NCI-H2107 treated with DMSO at 0.1 percent for 48 hours (cell line): ENCODE measurements at regions not wholly inside any gene's neighbourhood (a gene's known extent, or its start where the extent isn't known, plus 50 kb on each side); places are given as distances from the start of the nearest gene placed in this dataset.

Experiments
- DNase-seq: peaks from one replicate; lab custom pipeline; 2025; ENCODE audit not compliant: unreplicated experiment; lab: John Stamatoyannopoulos, UW

GRCh38 chr13:68064001-68064770 lies 834.0 kb upstream of the PCDH9 start:
- DNase-seq, result no peak

- DNase-seq, result no peak
Measured at GRCh38 chr13:68063181-68063580, 833.0 kb upstream of the PCDH9 start.

GRCh38 chr13:68057836-68058235 lies 827.7 kb upstream of the PCDH9 start:
- DNase-seq, result no peak

- no peak for DNase-seq
Measured at GRCh38 chr13:68056816-68057710, 826.9 kb upstream of the PCDH9 start.

GRCh38 chr13:68051910-68052309 lies 821.8 kb upstream of the PCDH9 start:
- no peak for DNase-seq

- no peak for DNase-seq
Measured at GRCh38 chr13:68050761-68051160, 820.6 kb upstream of the PCDH9 start.

GRCh38 chr13:68048802-68049359 lies 818.7 kb upstream of the PCDH9 start:
- no peak for DNase-seq

- no peak for DNase-seq
Measured at GRCh38 chr13:68047889-68048288, 817.8 kb upstream of the PCDH9 start.

GRCh38 chr13:68046903-68047302 lies 816.8 kb upstream of the PCDH9 start:
- no peak for DNase-seq

GRCh38 chr13:68030152-68030809 lies 800.1 kb upstream of the PCDH9 start:
- DNase-seq, result no peak

GRCh38 chr13:68028701-68029100 lies 798.6 kb upstream of the PCDH9 start:
- DNase-seq, result no peak

- DNase-seq, result no peak
Measured at GRCh38 chr13:68027306-68027705, 797.2 kb upstream of the PCDH9 start.

- no peak for DNase-seq
Measured at GRCh38 chr13:68026077-68026476, 795.9 kb upstream of the PCDH9 start.

GRCh38 chr13:68025604-68026003 lies 795.5 kb upstream of the PCDH9 start:
- DNase-seq, result no peak

- DNase-seq, result no peak
Measured at GRCh38 chr13:68023838-68024581, 793.9 kb upstream of the PCDH9 start.

- no peak for DNase-seq
Measured at GRCh38 chr13:68019901-68020300, 789.8 kb upstream of the PCDH9 start.

- no peak for DNase-seq
Measured at GRCh38 chr13:68009546-68009945, 779.4 kb upstream of the PCDH9 start.

- DNase-seq, result no peak
Measured at GRCh38 chr13:68007576-68007975, 777.4 kb upstream of the PCDH9 start.

- DNase-seq, result no peak
Measured at GRCh38 chr13:67996101-67996500, 766.0 kb upstream of the PCDH9 start.

GRCh38 chr13:67990868-67991267 lies 760.7 kb upstream of the PCDH9 start:
- DNase-seq, result no peak

GRCh38 chr13:67986234-67986633 lies 756.1 kb upstream of the PCDH9 start:
- DNase-seq, result no peak
